HG02938 (cell line): ENCODE measurements at regions not wholly inside any gene's neighbourhood (a gene's known extent, or its start where the extent isn't known, plus 50 kb on each side); places are given as distances from the start of the nearest gene placed in this dataset.
"Not testable (repeated sequence)": the region's sequence is repeated elsewhere in the genome, so short reads cannot be mapped to it uniquely, and the experiment has no call there.

Source experiments
- ATAC-seq: cut with Tn5 transposase; IDR thresholded peaks from one replicate; pipeline ENCODE4 v1.9.1; 2021; ENCODE audit warnings: mild to moderate bottlenecking, moderate library complexity; ENCODE audit not compliant: unreplicated experiment

DNA sequence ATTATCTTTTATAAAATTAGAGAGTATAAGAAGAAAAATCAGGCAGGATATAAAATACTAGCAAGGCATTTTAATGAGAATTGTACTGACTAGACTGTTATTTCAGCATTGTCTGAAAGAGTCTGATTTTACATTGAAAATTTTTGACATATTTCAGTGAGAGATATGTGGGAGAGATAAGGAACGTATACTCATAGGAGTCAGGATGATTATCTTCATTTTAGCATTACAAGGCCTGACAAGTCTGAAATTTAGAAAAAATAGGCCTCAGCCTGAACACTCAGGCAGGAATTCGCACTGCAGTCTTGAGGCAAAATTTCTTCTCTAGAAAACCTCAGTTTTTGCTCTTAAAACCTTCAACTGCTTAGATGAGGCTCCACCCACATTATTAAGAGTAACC is 386.0 kb downstream of the HGF start:
- ATAC-seq = no peak

DNA sequence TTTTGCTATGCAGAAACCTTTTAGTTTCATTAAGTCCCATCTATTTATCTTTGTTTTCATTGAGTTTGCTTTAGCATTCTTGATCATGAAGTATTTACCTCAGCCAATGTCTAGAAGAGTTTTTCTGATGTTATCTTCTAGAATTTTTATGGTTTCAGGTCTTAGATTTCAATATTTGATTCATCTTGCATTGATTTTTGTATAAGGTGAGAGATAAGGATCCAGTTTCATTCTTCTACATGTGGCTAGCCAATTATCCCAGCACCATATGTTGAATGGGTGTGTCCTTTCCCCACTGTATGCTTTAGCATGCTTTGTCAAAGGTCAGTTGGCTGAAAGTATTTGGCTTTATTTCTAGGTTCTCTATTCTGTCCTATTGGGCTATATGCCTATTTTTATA is 395.2 kb downstream of the HGF start:
- not testable (repeated sequence) for ATAC-seq

DNA sequence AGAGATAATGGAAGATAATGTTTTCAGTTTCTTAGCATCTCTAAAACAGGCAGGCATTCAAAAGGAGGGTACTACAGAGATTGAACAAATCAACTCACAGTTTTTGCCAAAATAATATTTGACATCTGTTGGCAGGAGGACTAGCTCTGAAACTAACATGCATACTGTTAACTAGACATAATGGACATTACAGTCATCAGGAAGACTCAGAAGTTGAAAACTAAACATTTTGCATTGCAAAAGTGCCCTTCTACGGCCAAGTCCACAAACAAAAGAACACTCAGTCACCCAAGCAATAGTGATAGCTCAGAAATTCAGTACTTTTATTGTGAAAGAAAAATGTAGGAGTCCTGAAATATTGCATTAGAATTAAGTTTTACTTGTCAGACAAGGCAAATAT is 399.0 kb downstream of the HGF start:
- ATAC-seq = no peak

DNA sequence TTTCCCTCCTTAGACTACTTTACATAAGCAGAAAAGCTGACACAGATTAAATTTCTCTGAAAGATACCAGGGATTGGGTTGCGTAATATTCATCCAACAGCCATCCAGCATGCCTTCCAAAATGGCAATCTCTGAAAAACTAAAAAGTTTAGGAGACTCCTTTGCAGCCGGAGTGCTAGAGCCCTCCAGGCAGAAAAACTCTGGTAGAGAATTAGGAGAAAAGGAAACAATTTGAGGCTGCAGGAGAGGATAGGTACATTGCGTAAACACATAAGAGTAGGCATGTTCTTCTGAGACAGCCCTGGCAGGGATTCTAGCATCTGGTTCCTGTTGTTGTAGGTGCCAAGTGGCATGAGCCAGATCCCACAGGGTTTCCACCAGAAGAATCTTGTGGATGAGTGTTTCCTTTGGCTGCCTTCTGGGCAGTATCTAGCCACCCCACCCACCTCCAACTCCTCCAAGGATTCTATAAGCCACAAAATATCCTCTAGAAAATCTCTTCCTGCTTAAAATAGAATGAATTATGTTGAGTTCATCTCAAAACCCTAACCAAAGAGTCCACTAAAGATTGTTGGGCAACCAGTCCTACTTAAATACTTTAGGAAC is 402.4 kb downstream of the HGF start:
- no peak for ATAC-seq

DNA sequence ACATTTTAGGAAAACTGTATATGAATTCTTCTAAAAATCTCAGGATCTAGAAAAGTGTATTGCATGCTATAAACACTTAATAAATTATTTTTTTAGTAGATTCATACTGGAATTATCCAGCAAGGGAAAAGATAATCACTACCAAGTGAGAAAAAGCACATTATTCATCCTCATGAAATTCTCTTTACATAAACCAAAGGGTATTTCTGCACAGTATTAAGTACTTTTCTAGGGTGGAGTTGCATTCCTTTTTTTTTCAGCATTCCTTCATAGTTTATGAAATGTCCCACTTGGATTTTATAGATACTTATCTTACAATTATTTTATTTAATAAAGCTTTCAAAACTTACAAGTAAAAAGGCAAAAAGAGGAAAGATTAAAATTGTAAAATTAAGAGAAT is 403.3 kb downstream of the HGF start:
- no peak for ATAC-seq

DNA sequence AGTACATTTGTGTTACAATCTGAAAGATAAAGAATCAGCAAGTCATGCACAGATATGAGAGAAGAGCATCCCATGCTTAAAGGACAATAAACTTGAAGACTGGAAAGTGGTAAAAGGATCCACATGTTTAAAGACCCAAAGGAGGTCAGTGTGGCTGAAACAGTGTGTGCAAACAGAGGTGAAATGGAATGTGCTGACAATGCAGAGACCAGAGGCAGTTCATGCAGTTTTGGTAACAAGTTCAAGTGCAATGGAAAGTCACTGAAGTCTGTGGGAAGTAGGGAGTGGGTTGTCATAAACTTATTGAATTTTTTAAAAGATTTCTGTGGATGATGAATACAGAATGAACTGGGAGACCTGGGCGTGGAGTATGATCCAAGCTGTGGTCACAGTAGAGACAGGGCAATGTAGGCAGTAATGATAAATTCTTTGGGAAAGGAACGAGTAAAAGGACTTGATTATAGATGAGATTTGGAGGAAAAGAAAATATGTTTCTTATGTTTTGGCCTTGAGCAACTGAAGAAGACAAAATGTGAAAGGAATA is 408.0 kb downstream of the HGF start:
- ATAC-seq = no peak

DNA sequence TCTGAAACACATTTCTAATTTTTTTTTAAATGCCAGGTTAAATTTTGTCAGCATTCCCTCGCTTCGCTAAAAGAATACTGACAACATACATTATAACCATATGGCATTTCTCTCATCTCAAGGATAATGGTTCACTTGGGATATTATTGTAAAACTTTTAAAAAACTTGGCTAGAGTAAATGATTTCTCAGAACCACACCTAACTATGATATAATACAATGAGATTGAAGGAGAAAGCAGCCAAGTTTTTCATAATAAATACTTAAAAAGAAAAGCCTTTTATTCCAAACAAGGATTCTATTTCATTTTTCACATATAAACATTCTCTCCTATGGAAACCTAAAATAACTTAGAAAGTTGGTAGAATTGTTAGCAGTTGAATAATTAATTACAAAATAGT is 413.9 kb downstream of the HGF start:
- no peak for ATAC-seq

DNA sequence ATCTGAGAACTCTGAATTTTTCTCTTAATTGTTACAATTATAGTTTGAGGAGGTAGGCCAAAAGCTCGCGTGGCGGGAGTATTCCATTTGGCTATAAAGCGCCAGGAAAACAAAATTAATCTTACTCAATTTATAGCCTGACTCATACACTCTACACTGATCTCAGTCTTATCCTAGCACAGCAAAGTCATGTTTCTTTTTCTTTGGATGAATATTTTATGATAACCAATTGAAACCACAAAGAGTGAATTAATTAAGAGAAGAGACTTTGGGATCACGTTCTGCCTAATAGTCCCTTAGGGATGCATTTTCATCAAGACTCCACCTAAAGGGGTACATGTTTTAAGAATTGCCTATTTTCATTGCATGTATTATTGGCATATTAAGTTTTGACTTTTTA is 420.8 kb downstream of the HGF start:
- no peak for ATAC-seq

DNA sequence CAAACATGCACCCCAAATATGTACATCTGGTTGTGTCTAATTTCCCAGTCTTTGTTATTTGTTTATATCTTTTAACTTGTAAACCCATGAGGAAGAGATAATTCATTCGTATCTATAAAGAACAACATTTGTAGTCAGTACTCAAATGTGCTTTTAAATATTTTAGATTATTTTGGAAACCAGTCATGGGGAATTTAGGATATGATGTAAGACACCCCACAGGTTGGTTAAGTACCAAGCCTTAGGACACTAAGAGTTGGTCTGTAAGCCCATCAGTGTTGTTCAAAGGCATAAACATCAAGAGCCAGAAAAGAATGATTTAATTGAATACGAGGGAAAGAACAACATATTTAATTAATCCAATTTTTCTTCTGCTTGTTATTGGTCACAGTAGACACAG is 421.1 kb upstream of the SEMA3C start:
- no peak for ATAC-seq

DNA sequence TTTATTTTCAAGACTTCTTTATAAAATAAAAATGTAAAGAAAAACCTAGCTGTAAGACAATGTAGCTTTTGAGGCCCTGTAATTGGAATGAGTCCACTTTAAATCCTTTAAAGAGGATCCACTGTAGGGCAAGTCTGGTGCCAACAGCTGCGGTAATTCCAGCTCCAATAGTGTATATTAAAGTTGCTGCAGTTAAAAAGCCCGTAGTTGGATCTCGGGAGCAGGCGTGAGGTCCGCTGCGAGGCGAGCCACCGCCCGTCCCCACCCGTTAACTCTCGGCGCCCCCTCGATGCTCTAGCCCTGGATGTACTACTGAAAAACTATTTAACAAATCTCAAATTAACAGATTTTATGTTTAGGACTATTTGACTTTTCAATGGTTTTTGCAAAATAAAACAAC is 414.7 kb upstream of the SEMA3C start:
- no peak for ATAC-seq

DNA sequence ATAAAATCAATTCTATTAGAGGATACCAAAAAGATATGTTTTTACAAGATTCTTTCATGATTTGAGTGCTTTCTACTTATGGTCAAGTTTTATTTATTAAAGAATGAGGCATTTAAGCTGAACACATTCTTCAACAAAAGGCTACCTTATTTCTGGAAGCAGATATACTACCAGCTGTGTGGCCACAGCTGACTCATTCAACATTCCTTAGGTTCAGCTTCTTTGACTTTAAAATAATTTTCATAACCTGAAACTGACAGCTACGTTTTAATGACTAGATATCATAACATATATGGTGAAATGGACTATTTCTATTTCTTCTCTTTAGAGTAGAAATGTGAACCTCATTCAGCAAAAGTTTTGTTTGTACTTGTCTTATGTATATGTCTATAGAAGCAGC is 414.2 kb upstream of the SEMA3C start:
- ATAC-seq = no peak

DNA sequence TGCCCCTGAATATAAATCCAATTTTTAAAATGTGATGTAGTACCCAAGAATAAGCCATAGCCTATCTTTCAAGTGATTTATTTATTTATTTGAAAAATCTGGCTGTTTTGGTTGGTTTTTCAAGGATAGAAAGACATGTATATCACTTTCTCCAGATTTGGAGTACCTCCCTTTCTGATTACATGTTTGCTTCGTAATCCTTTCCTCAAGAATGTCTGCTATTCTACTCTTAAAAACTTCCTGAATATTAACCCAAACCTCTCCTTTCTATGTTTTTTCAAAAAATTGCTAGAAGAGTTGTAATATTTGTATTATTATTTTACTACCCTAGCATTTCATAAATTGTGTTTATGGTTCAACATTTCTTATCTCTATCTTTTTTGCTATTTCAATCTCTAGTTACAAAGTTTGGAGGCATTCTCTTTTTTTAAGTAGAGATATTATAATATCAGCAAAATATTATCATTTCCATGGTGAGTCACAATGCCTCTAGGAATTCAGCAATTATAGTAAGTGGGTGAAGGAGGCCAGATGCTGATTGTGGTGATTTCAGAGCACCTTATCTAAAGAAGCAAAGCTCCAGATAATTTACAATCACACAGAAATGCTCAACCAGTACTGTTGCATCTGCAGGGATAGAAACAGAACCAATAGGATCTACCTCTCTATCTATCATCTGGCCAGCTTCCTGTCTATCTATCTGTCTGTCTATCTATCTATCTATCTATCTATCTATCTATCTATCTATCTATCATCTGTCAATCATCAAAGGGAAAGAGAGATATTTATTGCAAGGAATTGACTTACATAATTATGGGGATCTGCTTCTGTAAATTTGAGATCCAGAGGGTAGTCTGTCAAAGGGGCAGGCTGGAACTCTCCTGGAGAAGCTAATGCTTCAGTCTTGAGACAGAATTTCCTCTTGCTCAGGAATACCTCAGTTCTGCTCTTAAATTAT is 412.5 kb upstream of the SEMA3C start:
- no peak for ATAC-seq

DNA sequence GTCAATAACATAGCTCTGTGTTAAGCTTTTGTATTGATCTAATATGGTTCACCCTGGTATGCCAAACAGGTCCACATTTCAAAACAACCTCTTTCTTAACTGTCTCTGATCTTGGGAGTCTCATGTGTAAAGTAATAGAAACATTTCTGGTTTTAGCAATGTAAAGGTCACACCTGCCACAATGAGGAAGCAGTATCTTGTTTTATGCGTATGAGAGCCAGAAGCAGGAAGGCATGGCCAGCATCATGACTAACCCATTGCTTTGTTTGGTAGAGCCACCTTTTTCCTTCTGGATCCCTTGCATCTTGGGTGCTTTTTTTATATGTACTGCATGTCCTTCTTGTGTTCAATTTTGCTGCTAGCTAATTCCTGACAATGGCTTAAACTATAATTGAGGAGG is 411.3 kb upstream of the SEMA3C start:
- no peak for ATAC-seq

DNA sequence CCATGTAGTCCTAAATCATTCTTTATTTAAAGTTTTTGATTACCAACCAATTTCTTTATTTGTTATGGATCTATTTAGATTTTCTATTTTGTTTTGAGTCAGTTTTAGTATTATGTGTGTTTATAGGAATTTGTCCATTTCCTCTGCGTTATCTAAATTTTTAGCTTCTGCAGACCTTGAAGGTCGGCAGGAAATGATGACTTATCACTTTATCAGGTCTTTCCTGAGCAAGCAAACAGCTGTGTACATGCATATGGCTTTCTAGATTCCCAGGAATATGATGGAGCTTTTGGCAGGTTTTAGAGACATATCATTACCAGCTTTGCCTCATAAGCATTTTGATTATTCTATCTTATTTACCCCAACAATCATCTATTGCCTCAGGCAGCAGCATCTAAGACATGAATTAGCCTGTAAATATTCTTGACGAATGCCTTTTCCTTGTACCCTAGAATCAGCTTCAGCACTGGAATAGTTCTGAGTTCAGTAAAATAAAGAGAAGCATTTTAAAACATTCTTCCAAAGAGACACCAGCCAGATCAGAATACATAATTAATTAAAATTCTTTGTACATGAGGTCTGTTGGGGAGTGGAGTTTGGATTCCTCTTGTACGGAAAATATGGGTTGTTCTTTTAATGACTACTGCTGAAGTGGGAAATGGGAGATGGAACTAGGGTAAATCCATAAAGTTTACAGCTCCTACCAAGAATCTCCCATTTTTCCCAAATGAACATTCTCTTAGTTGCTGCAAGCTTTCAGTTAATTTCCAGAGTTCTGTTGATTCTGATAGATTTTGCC is 408.8 kb upstream of the SEMA3C start:
- no peak for ATAC-seq

DNA sequence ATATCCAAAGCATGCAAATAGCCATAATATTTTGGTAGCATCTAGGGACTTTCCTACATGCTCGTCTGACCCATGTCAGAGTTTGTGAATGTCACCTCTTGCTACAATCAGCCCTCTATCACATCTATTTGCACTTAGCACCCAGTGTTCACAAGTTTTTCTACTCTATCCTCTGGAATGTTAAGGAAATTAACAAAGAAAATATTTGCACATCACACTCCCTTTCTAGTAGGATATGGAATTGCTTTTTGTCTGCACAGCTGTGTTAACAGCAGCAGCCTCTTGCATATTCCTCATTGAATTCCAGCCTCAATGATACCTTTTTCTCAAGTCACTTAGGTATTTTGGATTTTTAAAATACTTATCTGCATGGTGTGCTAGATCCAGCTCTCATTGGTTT is 403.1 kb upstream of the SEMA3C start:
- ATAC-seq = no peak

DNA sequence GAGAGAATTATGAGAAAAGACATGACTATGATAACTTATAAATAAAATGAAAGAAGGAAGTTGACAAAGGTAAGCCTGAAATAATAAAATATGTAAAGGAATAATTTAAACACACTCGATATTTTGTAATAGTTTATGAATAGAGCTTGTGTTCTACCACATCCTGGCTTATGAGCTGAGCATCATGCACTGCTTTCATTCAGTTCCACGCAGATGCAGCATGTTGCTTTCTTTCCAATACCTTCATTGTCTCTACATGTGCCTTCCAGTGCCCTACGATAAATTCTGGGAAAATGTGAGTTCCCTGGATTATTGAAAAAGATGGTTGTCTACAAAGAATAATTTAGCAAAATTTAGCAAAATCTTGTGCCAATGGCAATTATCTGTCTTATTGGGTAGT is 398.9 kb upstream of the SEMA3C start:
- ATAC-seq = no peak

DNA sequence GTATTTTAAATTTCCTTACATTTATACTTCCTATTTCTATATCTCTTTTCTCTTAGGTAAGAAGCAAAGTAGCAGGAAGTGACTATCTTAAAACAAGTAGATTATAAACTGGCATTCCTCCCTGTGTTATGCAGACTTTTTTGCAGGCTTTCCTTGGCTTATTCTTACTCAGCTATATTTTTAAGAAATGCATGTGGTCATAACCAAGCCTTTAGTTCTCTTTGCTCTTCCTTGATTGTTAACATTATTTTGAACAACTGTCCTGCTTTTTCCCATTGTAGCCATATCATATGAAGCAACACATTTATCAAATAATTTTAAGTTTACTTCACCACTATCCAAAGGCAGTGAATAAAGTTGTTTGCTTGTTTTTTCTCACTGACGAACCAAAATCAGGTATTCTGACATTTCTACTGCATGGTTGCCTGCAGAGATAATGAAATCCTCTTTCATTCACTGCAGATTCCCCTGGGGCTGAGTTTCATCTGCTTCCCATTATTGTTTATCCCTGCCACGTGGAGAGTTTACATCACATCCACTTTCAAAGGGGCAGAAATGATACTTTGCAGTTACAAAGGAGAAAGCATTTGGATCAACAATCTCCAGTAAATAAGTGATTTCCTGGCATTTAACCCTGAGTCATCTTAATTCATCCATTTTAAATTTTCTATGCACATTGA is 389.9 kb upstream of the SEMA3C start:
- ATAC-seq = no peak

DNA sequence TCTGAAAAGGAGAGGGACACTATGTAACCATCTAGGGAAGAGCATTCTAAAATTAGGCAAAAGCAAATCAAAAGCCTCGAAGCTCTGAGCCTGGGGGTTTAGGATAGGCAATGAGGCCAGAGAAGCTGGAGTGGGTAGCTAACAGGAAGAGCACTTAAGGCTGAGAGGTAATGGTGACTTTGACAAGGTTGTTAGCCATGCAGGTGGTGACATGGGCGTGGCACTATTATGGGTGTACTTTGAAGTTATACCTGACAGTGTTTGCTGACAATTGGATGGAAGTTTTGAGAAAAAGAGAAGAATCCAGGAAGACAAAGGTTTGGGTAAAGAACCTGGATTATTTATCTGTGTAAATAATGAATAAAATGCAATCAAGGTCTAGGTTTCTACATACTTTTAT is 383.0 kb upstream of the SEMA3C start:
- ATAC-seq = no peak

DNA sequence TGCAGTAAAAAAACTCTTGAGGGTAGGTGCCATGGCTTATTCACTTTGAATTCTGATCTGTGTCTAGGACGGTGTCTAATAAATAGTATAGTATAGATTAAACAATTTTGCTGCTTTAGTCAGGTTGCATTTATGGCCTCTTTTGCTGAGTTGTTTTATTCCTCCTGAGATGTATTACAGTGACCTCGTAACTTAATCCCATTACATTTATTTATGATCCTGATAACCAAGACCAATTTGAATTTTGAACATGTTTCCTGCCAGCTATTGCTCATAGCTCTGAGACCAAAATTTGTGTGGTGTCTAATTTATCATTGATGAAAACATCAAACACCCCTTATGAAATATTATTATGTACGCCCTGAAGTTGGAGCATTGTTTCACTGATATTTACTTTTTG is 381.9 kb upstream of the SEMA3C start:
- no peak for ATAC-seq

DNA sequence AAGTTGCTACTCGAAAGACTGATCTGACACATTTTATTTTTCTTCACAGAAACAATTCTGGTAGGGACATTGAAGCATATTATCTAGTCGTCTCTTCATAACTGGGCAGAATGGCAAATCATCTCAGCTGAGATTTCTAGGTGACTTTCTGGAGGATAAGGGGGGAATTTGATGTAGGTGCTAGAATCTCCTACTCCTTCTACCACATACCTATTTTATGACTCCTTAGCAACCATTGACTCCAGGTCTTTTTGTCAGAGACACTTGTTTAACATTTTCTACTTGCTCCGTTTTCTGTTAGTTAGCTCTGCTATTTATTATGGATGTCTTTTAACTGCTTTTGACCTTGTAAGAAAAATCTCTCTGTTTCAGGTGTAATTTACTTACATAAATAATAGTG is 380.9 kb upstream of the SEMA3C start:
- no peak for ATAC-seq
